ENCODE measurements at regions not wholly inside any gene's neighbourhood (a gene's known extent, or its start where the extent isn't known, plus 50 kb on each side); places are given as distances from the start of the nearest gene placed in this dataset.

DNA sequence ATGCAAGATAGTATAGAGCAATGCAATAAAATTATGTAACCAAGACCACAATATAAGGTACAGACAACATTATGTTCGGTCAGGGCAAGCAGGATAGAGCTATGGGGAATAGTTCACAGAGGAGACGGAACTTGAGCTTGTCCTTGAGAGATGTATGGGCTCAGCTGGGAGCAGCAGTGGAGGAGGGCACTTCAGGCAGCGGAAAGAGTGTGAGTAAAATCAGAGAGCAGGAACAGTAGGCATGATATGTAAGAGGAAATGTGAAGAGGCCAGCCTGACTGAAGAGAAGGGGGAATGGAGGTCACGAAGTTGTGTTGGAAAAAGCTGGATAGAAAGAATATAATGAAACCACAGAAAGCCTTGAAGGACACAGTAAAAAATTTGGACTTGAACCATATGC is 217.2 kb upstream of the NOCT start:
- Mint-ChIP-seq H3K27ac (no peak overlapping the region), H3K4me1 (ENCODE audit: low read depth) (no peaks in the 10 kb centered on the region), H3K4me3 (no peak overlapping the region), H3K27me3 (peaks cover 1% of the 10 kb centered on the region), H3K36me3 (ENCODE audit: low read depth) (no peaks in the 10 kb centered on the region), H3K9me3 (no peaks in the 10 kb centered on the region)
- intact Hi-C loops (cut with micrococcal nuclease): no loop called here
- TF ChIP-seq CTCF (IDR thresholded peaks at IDR 0.05): no peak
- ChIA-PET CTCF (no interaction called here), POLR2A (no interaction called here)
- DNase-seq (no peak), ATAC-seq (no peak)

DNA sequence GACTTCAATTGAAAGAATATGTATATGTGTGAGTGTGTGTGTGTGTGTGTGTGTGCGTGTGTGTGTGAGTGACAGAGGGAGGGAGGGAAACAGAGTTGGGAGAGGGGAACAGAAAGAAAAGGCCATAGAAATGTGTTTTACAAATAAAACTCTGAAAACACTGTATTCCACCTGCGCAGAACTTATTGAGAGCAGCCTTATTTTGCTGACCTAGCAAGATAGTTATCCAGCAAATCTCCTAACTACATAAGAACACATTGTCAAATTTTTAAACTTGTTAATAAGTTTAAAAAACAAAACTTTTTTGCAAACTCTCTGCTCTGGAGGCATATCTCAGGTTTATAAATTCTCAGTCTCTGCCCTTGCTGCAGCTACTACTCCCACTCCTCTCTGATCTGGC is 217.9 kb upstream of the NOCT start:
- Mint-ChIP-seq H3K4me1 (ENCODE audit: low read depth) (no peaks in the 10 kb centered on the region), H3K36me3 (ENCODE audit: low read depth) (no peaks in the 10 kb centered on the region), H3K27me3 (no peaks in the 10 kb centered on the region), H3K9me3 (no peaks in the 10 kb centered on the region), H3K4me3 (no peak overlapping the region), H3K27ac (no peak overlapping the region)
- ChIA-PET CTCF (no interaction called here), POLR2A (no interaction called here)
- intact Hi-C loops (cut with micrococcal nuclease): no loop called here
- no peak for DNase-seq
- TF ChIP-seq CTCF (IDR thresholded peaks at IDR 0.05): no peak
- ATAC-seq: no peak

GRCh38 chr4:138796761-138797160 is 218.8 kb upstream of the NOCT start:
- no peak for DNase-seq

GRCh38 chr4:138790706-138791340 is 224.8 kb upstream of the NOCT start:
- H3K36me3 Mint-ChIP-seq (ENCODE audit: low read depth): no peaks in the 10 kb centered on the region
- no peaks in the 10 kb centered on the region for H3K27me3 Mint-ChIP-seq
- H3K27ac Mint-ChIP-seq: no peak overlapping the region
- no peak for TF ChIP-seq CTCF (IDR thresholded peaks at IDR 0.05)
- no peaks in the 10 kb centered on the region for H3K9me3 Mint-ChIP-seq
- ChIA-PET POLR2A (no interaction called here), CTCF (no interaction called here)
- intact Hi-C loops (cut with micrococcal nuclease): no loop called here
- ATAC-seq: no peak
- H3K4me3 Mint-ChIP-seq: no peak overlapping the region
- H3K4me1 Mint-ChIP-seq (ENCODE audit: low read depth): no peaks in the 10 kb centered on the region
- no peak for DNase-seq

More at GRCh38 chr4:138796761-138797160, 218.8 kb upstream of the NOCT start:
- Mint-ChIP-seq H3K4me1 (ENCODE audit: low read depth) (no peaks in the 10 kb centered on the region), H3K27me3 (no peaks in the 10 kb centered on the region), H3K9me3 (no peaks in the 10 kb centered on the region), H3K4me3 (no peak overlapping the region), H3K36me3 (ENCODE audit: low read depth) (no peaks in the 10 kb centered on the region), H3K27ac (no peak overlapping the region)
- intact Hi-C loops (cut with micrococcal nuclease): no loop called here
- no peak for TF ChIP-seq CTCF (IDR thresholded peaks at IDR 0.05)
- ChIA-PET CTCF (no interaction called here), POLR2A (no interaction called here)
- ATAC-seq: no peak

- no peaks in the 10 kb centered on the region for H3K4me1 Mint-ChIP-seq (ENCODE audit: low read depth)
- ChIA-PET CTCF (no interaction called here), POLR2A (no interaction called here)
- H3K36me3 Mint-ChIP-seq (ENCODE audit: low read depth): no peaks in the 10 kb centered on the region
- no peak for TF ChIP-seq CTCF (IDR thresholded peaks at IDR 0.05)
- H3K27me3 Mint-ChIP-seq: no peaks in the 10 kb centered on the region
- no peak overlapping the region for H3K27ac Mint-ChIP-seq
- DNase-seq: no peak
- no peaks in the 10 kb centered on the region for H3K9me3 Mint-ChIP-seq
- no peak for ATAC-seq
- no peak overlapping the region for H3K4me3 Mint-ChIP-seq
- intact Hi-C loops (cut with micrococcal nuclease): no loop called here
These were observed 225.8 kb upstream of the NOCT start for GRCh38 chr4:138789796-138790195.
